ENCODE measurements at regions not wholly inside any gene's neighbourhood (a gene's known extent, or its start where the extent isn't known, plus 50 kb on each side); places are given as distances from the start of the nearest gene placed in this dataset.

DNA sequence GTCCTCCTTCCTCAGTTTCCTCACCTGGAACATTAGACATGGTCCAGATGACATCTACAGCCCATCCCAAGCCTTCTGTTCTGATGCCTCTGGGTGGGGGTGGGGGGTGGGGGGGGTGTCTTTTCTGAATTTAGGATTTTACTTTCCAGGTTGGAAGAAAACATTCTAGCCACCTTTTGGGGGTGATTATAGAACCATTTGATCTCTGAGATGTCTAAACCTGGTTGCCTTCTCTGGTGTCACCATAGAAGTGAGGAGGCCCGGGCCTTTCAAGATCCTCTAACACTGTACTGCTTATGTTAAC lies 411.0 kb upstream of the ZMIZ1 start:
- Histone ChIP-seq H3K36me3 (ENCODE audit: low read depth, missing control alignments) (no peaks in the 10 kb centered on the region), H3K4me1 (no peaks in the 10 kb centered on the region), H3K27ac (no peak overlapping the region), H3K9me3 (no peaks in the 10 kb centered on the region), H3K27me3 (no peaks in the 10 kb centered on the region), H3K4me3 (no peak overlapping the region)
- DNase-seq, result no peak
- intact Hi-C loops (cut with DNase I; ENCODE audit: low total_unique reads), result no loop called here
- TF ChIP-seq POLR2A (IDR thresholded peaks at IDR 0.05), result no peak
- TF ChIP-seq, protein P1, sequence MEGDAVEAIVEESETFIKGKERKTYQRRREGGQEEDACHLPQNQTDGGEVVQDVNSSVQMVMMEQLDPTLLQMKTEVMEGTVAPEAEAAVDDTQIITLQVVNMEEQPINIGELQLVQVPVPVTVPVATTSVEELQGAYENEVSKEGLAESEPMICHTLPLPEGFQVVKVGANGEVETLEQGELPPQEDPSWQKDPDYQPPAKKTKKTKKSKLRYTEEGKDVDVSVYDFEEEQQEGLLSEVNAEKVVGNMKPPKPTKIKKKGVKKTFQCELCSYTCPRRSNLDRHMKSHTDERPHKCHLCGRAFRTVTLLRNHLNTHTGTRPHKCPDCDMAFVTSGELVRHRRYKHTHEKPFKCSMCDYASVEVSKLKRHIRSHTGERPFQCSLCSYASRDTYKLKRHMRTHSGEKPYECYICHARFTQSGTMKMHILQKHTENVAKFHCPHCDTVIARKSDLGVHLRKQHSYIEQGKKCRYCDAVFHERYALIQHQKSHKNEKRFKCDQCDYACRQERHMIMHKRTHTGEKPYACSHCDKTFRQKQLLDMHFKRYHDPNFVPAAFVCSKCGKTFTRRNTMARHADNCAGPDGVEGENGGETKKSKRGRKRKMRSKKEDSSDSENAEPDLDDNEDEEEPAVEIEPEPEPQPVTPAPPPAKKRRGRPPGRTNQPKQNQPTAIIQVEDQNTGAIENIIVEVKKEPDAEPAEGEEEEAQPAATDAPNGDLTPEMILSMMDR (IDR thresholded peaks at IDR 0.05), result no peak
- 75% methylated on average over 1 of the region's 1 CpG for WGBS, 2 donors

DNA sequence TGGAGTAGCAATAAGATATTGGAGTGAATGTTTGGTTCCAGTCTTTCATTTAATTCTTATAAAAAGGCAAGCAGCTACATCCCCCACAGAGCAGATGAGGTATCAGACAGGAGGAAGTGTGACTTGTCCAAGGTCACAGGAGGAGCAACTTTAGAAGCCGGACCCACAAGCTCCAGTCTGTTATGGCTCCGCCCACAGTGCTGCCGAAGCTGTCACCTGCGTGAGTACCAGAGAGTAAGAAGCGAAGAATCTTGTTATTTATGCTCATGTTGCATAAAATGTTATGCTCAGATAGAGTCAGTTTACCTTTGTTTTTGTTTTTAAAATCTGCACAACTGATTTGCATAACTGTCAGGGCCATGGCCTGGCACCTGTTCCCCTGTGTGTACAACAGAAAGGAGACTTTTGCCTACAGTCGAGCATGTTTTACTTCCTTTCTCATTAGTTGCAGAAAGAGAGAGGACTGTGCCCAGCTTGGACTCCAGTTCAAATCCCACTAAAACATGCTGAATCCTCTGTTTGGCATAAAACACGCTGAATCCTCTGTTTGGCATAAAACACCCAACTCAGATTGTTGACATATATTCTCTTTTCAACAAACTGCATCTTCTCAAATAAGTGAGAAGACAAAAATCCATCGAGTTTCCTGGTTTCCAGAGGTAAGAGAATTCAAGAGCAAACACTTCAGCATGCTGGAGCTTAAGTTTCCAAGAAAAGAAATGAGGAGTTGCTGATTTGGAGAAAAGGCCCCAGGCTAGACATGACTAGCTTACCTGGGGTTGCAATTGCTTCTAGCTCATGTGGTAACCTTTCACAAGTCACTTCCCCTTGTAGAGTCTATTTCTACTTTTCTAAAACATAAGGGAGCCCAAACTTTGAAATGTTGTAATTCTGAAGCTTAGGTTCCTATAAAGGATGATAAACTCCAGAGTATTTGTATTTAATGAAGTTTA lies 409.8 kb upstream of the ZMIZ1 start:
- H3K4me1 ChIP-seq, result no peaks in the 10 kb centered on the region
- 82 to 83% methylated on average over 8 of the region's 8 CpGs for WGBS, 2 donors
- no peaks in the 10 kb centered on the region for H3K27me3 ChIP-seq
- DNase-seq, result no peak
- no peaks in the 10 kb centered on the region for H3K9me3 ChIP-seq
- H3K36me3 ChIP-seq (ENCODE audit: low read depth, missing control alignments), result no peaks in the 10 kb centered on the region
- no peak overlapping the region for H3K4me3 ChIP-seq
- H3K27ac ChIP-seq, result no peak overlapping the region
- intact Hi-C loops (cut with DNase I; ENCODE audit: low total_unique reads), result no loop called here
- no peak for TF ChIP-seq POLR2A (IDR thresholded peaks at IDR 0.05)
- TF ChIP-seq, protein P1 (IDR thresholded peaks at IDR 0.05), result no peak

DNA sequence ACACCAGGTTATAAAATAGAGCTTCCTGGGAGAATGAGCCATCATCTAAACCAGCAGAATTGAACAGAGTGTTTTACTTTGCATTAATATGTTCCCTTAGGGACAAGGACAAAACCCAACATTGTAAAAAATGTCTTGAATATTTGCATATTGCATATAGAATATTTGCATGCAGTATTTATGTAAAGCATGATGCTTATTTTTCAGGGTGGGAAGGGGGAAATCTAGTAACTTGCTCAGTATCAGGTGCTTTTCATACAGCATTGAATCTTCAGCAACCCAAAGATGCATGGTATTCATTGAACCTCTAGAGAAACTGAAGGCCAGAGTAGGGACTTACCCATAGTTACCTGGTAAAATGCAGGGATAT lies 409.2 kb upstream of the ZMIZ1 start:
- Histone ChIP-seq H3K4me1 (no peaks in the 10 kb centered on the region), H3K27ac (no peak overlapping the region), H3K36me3 (ENCODE audit: low read depth, missing control alignments) (no peaks in the 10 kb centered on the region), H3K27me3 (no peaks in the 10 kb centered on the region), H3K4me3 (no peak overlapping the region), H3K9me3 (no peaks in the 10 kb centered on the region)
- intact Hi-C loops (cut with DNase I; ENCODE audit: low total_unique reads), result no loop called here
- TF ChIP-seq POLR2A (IDR thresholded peaks at IDR 0.05), result no peak
- TF ChIP-seq, protein P1 (IDR thresholded peaks at IDR 0.05), result no peak
- no peak for DNase-seq

DNA sequence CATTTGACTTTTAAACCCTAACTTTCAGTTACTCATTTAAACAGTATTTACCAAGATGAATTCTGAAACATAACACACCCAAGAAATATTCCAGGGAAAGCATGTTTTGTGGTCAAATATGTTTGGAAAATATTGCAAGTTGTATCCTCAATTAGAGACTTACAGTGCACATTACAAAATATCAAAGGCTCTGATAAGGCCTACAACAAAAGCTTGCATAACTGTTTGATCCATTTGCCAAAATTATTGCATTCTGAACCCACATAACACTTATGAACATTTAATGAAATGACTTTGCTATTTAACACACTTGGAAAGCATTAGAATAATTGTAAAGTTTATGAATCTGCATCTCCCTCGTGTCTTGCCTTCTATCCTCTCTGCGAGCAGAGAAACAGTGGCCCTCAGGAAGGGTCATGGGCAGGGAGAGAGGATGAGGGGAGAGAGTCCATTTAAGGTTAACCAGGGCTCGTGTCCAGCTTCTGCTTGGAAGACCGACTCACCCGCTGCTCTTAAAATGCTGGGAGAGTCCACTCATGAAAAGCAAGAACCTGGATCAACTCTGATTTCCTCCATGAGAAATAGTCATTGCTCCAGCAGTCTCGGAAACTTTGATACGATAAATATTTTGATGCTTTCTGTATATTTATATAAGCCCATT lies 408.2 kb upstream of the ZMIZ1 start:
- Histone ChIP-seq H3K4me1 (no peaks in the 10 kb centered on the region), H3K9me3 (no peaks in the 10 kb centered on the region), H3K27me3 (no peaks in the 10 kb centered on the region), H3K36me3 (ENCODE audit: low read depth, missing control alignments) (no peaks in the 10 kb centered on the region), H3K4me3 (no peak overlapping the region), H3K27ac (no peak overlapping the region)
- TF ChIP-seq, protein P1 (IDR thresholded peaks at IDR 0.05), result no peak
- TF ChIP-seq POLR2A (IDR thresholded peaks at IDR 0.05), result no peak
- peak; percentile 17 for DNase-seq
- WGBS, 2 donors, result 82 to 86% methylated on average over 7 of the region's 7 CpGs
- intact Hi-C loops (cut with DNase I; ENCODE audit: low total_unique reads), result no loop called here

All from testis (tissue), 2 donors.